ENCODE measurements at regions not wholly inside any gene's neighbourhood (a gene's known extent, or its start where the extent isn't known, plus 50 kb on each side); places are given as distances from the start of the nearest gene placed in this dataset.
"Not testable (repeated sequence)": the region's sequence is repeated elsewhere in the genome, so short reads cannot be mapped to it uniquely, and the experiment has no call there.

GRCh38 chr10:57053530-57053929 lies 692.5 kb upstream of the ZWINT start:
- Mint-ChIP-seq H3K9me3 (ENCODE audit: low read depth) (peaks cover 27% of the 10 kb centered on the region), H3K27ac (no peak overlapping the region), H3K27me3 (no peaks in the 10 kb centered on the region), H3K4me3 (no peak overlapping the region), H3K36me3 (no peaks in the 10 kb centered on the region), H3K4me1 (ENCODE audit: low read depth) (no peaks in the 10 kb centered on the region)

GRCh38 chr10:57049096-57049495 lies 688.0 kb upstream of the ZWINT start:
- Mint-ChIP-seq H3K9me3 (ENCODE audit: low read depth) (peaks cover 19% of the 10 kb centered on the region), H3K36me3 (no peaks in the 10 kb centered on the region), H3K27ac (no peak overlapping the region), H3K4me3 (no peak overlapping the region), H3K27me3 (no peaks in the 10 kb centered on the region), H3K4me1 (ENCODE audit: low read depth) (no peaks in the 10 kb centered on the region)

GRCh38 chr10:57038531-57038930 lies 677.5 kb upstream of the ZWINT start:
- Mint-ChIP-seq H3K9me3 (ENCODE audit: low read depth) (peaks cover 10% of the 10 kb centered on the region), H3K4me1 (ENCODE audit: low read depth) (no peaks in the 10 kb centered on the region), H3K36me3 (no peaks in the 10 kb centered on the region), H3K27ac (no peak overlapping the region), H3K4me3 (no peak overlapping the region), H3K27me3 (no peaks in the 10 kb centered on the region)

DNA sequence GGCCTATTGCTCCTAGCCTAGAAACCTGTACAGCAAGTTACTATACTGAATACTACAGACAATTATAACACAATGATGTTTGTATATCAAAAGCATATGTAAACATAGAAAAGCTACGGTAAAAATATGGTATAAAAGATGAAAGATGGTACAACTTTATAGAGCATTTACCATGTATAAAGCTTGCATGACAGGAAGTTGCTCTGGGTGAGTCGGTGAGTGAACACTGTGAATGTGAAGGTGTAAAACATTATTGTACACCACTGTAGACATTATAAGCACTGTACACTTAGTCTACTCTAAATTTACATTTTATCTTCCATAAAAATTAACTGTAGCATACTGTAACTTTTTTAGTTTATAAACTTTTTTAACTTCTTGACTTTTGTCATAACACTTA lies 674.3 kb upstream of the ZWINT start:
- Mint-ChIP-seq H3K9me3 (ENCODE audit: low read depth) (peaks cover 23% of the 10 kb centered on the region), H3K27me3 (no peaks in the 10 kb centered on the region), H3K4me1 (ENCODE audit: low read depth) (no peaks in the 10 kb centered on the region), H3K36me3 (no peaks in the 10 kb centered on the region), H3K27ac (no peak overlapping the region), H3K4me3 (no peak overlapping the region)

DNA sequence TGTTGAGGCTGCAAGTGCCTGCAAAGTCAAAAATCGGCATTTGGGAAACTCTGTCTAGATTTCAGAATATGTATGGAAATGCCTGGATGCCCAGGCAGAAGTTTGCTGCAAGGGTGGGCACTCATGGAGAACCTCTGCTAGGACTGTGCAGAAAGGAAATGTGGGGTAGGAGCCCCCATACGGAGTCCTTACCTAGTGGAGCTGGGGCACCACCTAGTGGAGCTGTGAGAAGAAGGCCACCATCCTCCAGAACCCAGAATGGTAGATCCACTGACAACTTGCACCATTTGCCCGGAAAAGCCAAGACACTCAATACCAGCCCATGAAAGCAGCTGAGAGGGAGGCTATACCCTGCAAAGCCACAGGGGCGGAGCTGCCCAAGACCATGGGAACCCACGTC lies 671.2 kb upstream of the ZWINT start:
- not testable (repeated sequence) for H3K27ac Mint-ChIP-seq; H3K4me3 Mint-ChIP-seq; H3K27me3 Mint-ChIP-seq; H3K4me1 Mint-ChIP-seq (ENCODE audit: low read depth); H3K36me3 Mint-ChIP-seq
- peaks cover 23% of the 10 kb centered on the region for H3K9me3 Mint-ChIP-seq (ENCODE audit: low read depth)

DNA sequence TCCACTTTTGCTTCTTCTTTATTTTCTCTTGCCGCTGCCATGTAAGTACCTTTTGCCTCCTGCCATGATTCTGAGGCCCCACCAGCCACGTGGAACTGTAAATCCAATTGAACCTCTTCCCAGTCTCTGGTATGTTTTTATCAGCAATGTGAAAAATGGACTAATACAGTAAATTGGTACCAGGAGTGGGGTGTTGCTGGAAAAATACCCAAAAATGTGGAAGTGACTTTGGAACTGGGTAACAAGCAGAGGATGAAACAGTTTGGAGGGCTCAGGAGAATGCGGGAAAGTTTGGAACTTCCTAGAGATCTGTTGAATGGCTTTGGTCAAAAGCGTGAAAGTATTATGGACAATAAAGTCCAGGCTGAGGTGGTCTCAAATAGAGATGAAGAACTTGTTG lies 670.3 kb upstream of the ZWINT start:
- H3K27ac Mint-ChIP-seq = no peak overlapping the region

DNA sequence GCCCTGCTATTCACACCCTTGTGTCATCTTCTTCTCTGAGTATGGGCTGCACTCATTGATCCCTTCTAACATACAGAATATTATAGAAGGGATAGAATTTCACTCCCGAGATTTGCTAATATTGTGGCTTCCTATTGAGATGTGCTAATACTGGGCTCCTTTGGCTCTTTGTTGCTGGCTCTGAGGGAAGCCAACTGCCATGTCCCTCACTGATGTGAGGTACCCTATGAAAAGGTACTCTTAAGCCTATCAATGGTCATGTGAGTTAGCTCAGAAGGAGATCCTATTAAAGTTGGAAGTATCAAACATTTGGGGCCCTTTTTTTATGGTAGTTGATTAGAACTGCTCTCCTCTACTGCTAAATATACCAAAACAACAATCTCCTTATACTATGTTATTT lies 665.2 kb upstream of the ZWINT start:
- Mint-ChIP-seq H3K36me3 (no peaks in the 10 kb centered on the region), H3K4me3 (no peak overlapping the region)

More for the DNA sequence above, 670.3 kb upstream of the ZWINT start:
- H3K4me1 Mint-ChIP-seq (ENCODE audit: low read depth) = no peaks in the 10 kb centered on the region
- no peaks in the 10 kb centered on the region for H3K36me3 Mint-ChIP-seq
- H3K9me3 Mint-ChIP-seq (ENCODE audit: low read depth) = peaks cover 20% of the 10 kb centered on the region
- H3K27me3 Mint-ChIP-seq = no peaks in the 10 kb centered on the region
- no peak overlapping the region for H3K4me3 Mint-ChIP-seq

GRCh38 chr10:57023626-57024025 lies 662.6 kb upstream of the ZWINT start:
- Mint-ChIP-seq H3K4me3 (no peak overlapping the region), H3K4me1 (ENCODE audit: low read depth) (no peaks in the 10 kb centered on the region), H3K9me3 (ENCODE audit: low read depth) (peaks cover 14% of the 10 kb centered on the region)

More for the DNA sequence above, 665.2 kb upstream of the ZWINT start:
- Mint-ChIP-seq H3K4me1 (ENCODE audit: low read depth) (no peaks in the 10 kb centered on the region), H3K9me3 (ENCODE audit: low read depth) (peaks cover 16% of the 10 kb centered on the region), H3K27me3 (no peaks in the 10 kb centered on the region), H3K27ac (no peak overlapping the region)

DNA sequence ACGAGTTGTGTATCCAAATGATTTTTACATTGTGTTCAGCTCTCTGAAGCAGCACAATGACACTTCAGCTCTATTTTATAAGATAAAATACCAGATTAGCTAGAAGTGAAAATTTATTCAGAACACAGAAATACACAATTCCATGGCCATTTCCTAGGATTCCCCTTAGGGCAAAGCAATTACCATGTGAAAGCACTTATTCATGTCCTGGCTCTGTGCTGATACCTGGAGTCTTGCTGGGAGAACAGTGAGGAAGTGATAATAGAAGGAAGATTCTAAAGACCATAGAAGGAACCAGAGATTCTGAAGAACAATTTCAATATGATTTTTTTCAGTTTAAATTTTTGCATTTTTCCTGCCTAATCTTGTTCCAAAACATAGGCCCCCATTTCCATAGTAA lies 657.4 kb upstream of the ZWINT start:
- H3K4me1 Mint-ChIP-seq (ENCODE audit: low read depth) = no peaks in the 10 kb centered on the region
- no peaks in the 10 kb centered on the region for H3K36me3 Mint-ChIP-seq
- H3K27me3 Mint-ChIP-seq = no peaks in the 10 kb centered on the region
- peaks cover 14% of the 10 kb centered on the region for H3K9me3 Mint-ChIP-seq (ENCODE audit: low read depth)
- H3K4me3 Mint-ChIP-seq = no peak overlapping the region
- no peak overlapping the region for H3K27ac Mint-ChIP-seq

More at GRCh38 chr10:57023626-57024025, 662.6 kb upstream of the ZWINT start:
- H3K27ac Mint-ChIP-seq = no peak overlapping the region
- H3K27me3 Mint-ChIP-seq = no peaks in the 10 kb centered on the region
- H3K36me3 Mint-ChIP-seq = no peaks in the 10 kb centered on the region

DNA sequence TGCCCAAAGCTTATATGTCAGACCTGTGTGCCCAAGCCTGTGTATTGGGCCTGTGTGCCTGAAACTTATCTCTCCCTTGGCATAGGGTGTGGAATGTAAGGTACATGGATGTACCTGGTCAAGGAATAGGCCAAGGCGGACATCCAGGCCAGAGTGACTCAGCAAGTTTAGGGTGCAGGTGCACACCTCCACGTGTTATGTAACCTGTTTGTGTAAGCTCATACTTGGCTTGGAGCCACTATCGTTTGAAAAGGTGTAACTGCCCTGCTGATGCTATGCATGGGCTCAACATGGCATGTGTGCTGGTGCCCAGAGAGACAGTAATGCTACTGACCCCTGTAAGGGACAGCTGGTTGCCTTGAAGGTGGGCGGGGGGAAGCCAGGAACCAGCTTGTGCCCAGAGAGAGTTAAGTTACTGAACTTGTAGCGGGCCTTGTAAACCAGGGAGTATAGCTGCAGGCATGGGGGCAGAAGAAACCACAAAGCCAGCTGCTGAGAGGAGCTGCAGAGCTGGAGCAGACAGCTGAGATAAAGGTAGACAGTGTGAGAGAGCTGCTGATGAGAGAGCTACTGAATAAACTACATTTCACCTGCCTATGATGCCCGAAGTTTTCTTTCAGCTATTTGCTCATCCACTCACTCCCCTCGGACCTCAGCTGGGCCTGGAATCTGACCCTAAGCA lies 656.4 kb upstream of the ZWINT start:
- Mint-ChIP-seq H3K4me3 (no peak overlapping the region), H3K9me3 (ENCODE audit: low read depth) (peaks cover 10% of the 10 kb centered on the region), H3K27ac (no peak overlapping the region), H3K27me3 (no peaks in the 10 kb centered on the region), H3K4me1 (ENCODE audit: low read depth) (no peaks in the 10 kb centered on the region), H3K36me3 (no peaks in the 10 kb centered on the region)

GRCh38 chr10:57015595-57016318 lies 654.7 kb upstream of the ZWINT start:
- Mint-ChIP-seq H3K36me3 (no peaks in the 10 kb centered on the region), H3K4me3 (no peak overlapping the region), H3K27me3 (no peaks in the 10 kb centered on the region), H3K4me1 (ENCODE audit: low read depth) (no peaks in the 10 kb centered on the region), H3K9me3 (ENCODE audit: low read depth) (peaks cover 7% of the 10 kb centered on the region), H3K27ac (no peak overlapping the region)

GRCh38 chr10:57015187-57015586 lies 654.1 kb upstream of the ZWINT start:
- Mint-ChIP-seq H3K4me1 (ENCODE audit: low read depth) (no peaks in the 10 kb centered on the region), H3K9me3 (ENCODE audit: low read depth) (peaks cover 4% of the 10 kb centered on the region), H3K36me3 (no peaks in the 10 kb centered on the region), H3K4me3 (no peak overlapping the region), H3K27ac (no peak overlapping the region), H3K27me3 (no peaks in the 10 kb centered on the region)

DNA sequence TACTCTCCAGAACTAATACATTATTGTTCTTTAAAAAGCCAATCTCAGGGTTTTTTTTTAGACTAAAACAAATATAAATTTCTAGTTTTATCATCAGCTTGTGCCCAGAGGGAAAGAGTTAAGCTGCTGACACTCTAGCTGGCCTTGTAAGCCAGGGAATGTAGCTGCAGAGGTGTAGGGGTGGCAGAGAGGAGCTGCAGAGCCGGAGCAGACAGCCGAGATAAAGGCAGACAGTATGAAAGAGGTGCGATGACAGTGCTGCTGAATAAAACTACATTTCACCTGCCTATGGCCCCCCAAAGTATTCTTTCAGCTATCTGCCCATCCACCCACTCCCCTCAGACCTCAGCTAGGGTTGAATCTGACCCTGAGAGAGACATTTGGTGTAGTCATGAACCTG lies 653.7 kb upstream of the ZWINT start:
- H3K9me3 Mint-ChIP-seq (ENCODE audit: low read depth) = no peaks in the 10 kb centered on the region
- no peak overlapping the region for H3K4me3 Mint-ChIP-seq
- no peaks in the 10 kb centered on the region for H3K4me1 Mint-ChIP-seq (ENCODE audit: low read depth)
- H3K27ac Mint-ChIP-seq = no peak overlapping the region
- H3K27me3 Mint-ChIP-seq = no peaks in the 10 kb centered on the region
- H3K36me3 Mint-ChIP-seq = no peaks in the 10 kb centered on the region

GRCh38 chr10:57008189-57008588 lies 647.1 kb upstream of the ZWINT start:
- Mint-ChIP-seq H3K27ac (no peak overlapping the region), H3K4me3 (no peak overlapping the region), H3K9me3 (ENCODE audit: low read depth) (peaks cover 12% of the 10 kb centered on the region), H3K36me3 (no peaks in the 10 kb centered on the region), H3K27me3 (no peaks in the 10 kb centered on the region), H3K4me1 (ENCODE audit: low read depth) (no peaks in the 10 kb centered on the region)

GRCh38 chr10:56991591-56992069 lies 630.6 kb upstream of the ZWINT start:
- Mint-ChIP-seq H3K4me1 (ENCODE audit: low read depth) (no peaks in the 10 kb centered on the region), H3K9me3 (ENCODE audit: low read depth) (peaks cover 9% of the 10 kb centered on the region), H3K4me3 (no peak overlapping the region)

DNA sequence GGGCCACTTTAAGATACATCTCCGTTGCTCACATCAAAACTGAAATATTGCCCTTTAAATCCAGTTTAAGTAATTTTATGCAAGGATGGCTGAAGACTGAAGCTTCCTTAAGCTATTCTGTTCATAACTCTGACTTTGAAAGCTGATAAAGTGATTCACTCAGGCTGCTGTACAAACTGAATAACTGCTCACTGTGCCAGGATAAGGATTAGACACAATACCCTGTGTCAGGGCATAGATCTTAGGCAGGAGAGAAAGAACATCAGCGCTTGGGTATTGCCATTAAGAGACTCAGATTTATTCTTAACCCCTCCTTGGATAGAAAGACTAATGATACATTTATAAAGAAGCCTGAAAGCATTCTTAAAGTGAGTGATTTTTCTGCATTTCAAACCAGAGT lies 614.5 kb upstream of the ZWINT start:
- Mint-ChIP-seq H3K4me1 (ENCODE audit: low read depth) (no peaks in the 10 kb centered on the region), H3K9me3 (ENCODE audit: low read depth) (peaks cover 6% of the 10 kb centered on the region), H3K27ac (no peak overlapping the region), H3K27me3 (no peaks in the 10 kb centered on the region), H3K36me3 (no peaks in the 10 kb centered on the region), H3K4me3 (no peak overlapping the region)

More at GRCh38 chr10:56991591-56992069, 630.6 kb upstream of the ZWINT start:
- Mint-ChIP-seq H3K27me3 (no peaks in the 10 kb centered on the region), H3K36me3 (no peaks in the 10 kb centered on the region), H3K27ac (no peak overlapping the region)
